H9 (cell line): ENCODE measurements at regions not wholly inside any gene's neighbourhood (a gene's known extent, or its start where the extent isn't known, plus 50 kb on each side); places are given as distances from the start of the nearest gene placed in this dataset.

Experiments used
- DNase-seq: peaks from one replicate; pipeline ENCODE4 v3.0.0-alpha.2; 2017
- H2AFZ ChIP-seq: one replicate; pipeline ENCODE4 v1.6.1; 2013; ENCODE audit warnings: mild to moderate bottlenecking, low read length, control low read depth, moderate library complexity
- H2AK5ac ChIP-seq: 2 replicates; pipeline ENCODE4 v1.6.1; 2013; ENCODE audit warnings: low read length, control low read depth, mixed read lengths; ENCODE audit not compliant: insufficient read length
- H2BK120ac ChIP-seq: one replicate; pipeline ENCODE4 v1.6.1; 2013; ENCODE audit warnings: low read depth, mild to moderate bottlenecking, low read length, control low read depth, inconsistent platforms; ENCODE audit not compliant: poor library complexity, severe bottlenecking
- H2BK12ac ChIP-seq: 2 replicates; pipeline ENCODE4 v1.6.1; 2013; ENCODE audit warnings: low read length, control low read depth, mixed read lengths, low read depth; ENCODE audit not compliant: insufficient read length
- H2BK15ac ChIP-seq: 2 replicates; pipeline ENCODE4 v1.6.1; 2013; ENCODE audit warnings: low read depth, low read length, control low read depth
- H2BK20ac ChIP-seq: one replicate; pipeline ENCODE4 v1.6.1; 2013; ENCODE audit warnings: low read depth, mild to moderate bottlenecking, low read length, control low read depth, inconsistent platforms; ENCODE audit not compliant: poor library complexity, severe bottlenecking
- H2BK5ac ChIP-seq: 2 replicates; pipeline ENCODE4 v1.6.1; 2013; ENCODE audit warnings: low read length, control low read depth, mixed read lengths; ENCODE audit not compliant: insufficient read length
- H3K14ac ChIP-seq: 2 replicates; pipeline ENCODE4 v1.6.1; 2013; ENCODE audit warnings: low read length, control low read depth; ENCODE audit not compliant: insufficient read depth
- H3K18ac ChIP-seq: 2 replicates; pipeline ENCODE4 v1.6.1; 2013; ENCODE audit warnings: low read depth, mild to moderate bottlenecking, mixed read lengths, low read length, control low read depth; ENCODE audit not compliant: insufficient read length
- H3K23ac ChIP-seq: 2 replicates; pipeline ENCODE4 v1.6.1; 2013; ENCODE audit warnings: low read length, control low read depth, mixed read lengths, low read depth; ENCODE audit not compliant: insufficient read length
- H3K23me2 ChIP-seq: 2 replicates; pipeline ENCODE4 v1.6.1; 2013; ENCODE audit warnings: low read depth, mild to moderate bottlenecking, mixed read lengths, low read length, control low read depth; ENCODE audit not compliant: insufficient read length, poor library complexity, severe bottlenecking
- H3K27ac ChIP-seq: 2 replicates; pipeline ENCODE4 v1.5.1; 2013; ENCODE audit warnings: low read length, control low read depth, mixed read lengths, low read depth; ENCODE audit not compliant: insufficient read length
- H3K27me3 ChIP-seq: 2 replicates; pipeline ENCODE4 v1.6.1; 2013; ENCODE audit warnings: low read length, control low read depth, inconsistent platforms; ENCODE audit not compliant: insufficient read depth
- H3K4ac ChIP-seq: 2 replicates; pipeline ENCODE4 v1.6.1; 2013; ENCODE audit warnings: low read depth, mild to moderate bottlenecking, control low read depth, inconsistent platforms, low read length, moderate library complexity
- H3K4me1 ChIP-seq: 2 replicates; pipeline ENCODE4 v1.6.1; 2013; ENCODE audit warnings: low read length, control low read depth, inconsistent platforms; ENCODE audit not compliant: insufficient read depth
- H3K4me2 ChIP-seq: 2 replicates; pipeline ENCODE4 v1.6.1; 2013; ENCODE audit warnings: low read length, control low read depth, mixed read lengths; ENCODE audit not compliant: insufficient read length, insufficient read depth
- H3K56ac ChIP-seq: 2 replicates; pipeline ENCODE4 v1.6.1; 2013; ENCODE audit warnings: low read depth, mild to moderate bottlenecking, mixed read lengths, low read length, control low read depth; ENCODE audit not compliant: insufficient read length
- H3K79me1 ChIP-seq: 2 replicates; pipeline ENCODE4 v1.6.1; 2013; ENCODE audit warnings: low read depth, mild to moderate bottlenecking, moderate library complexity, low read length, control low read depth, inconsistent platforms; ENCODE audit not compliant: insufficient read depth, poor library complexity, severe bottlenecking
- H3K79me2 ChIP-seq: 2 replicates; pipeline ENCODE4 v1.6.1; 2013; ENCODE audit warnings: low read length, control low read depth, inconsistent platforms; ENCODE audit not compliant: insufficient read depth
- H3K9ac ChIP-seq: 2 replicates; pipeline ENCODE4 v1.6.1; 2013; ENCODE audit warnings: low read length, control low read depth, mixed read lengths; ENCODE audit not compliant: insufficient read length; ENCODE audit errors: extremely low read depth
- H3K9me3 ChIP-seq: one replicate; pipeline ENCODE4 v1.6.1; 2013; ENCODE audit warnings: low read depth, low read length, inconsistent platforms; ENCODE audit not compliant: control insufficient read depth
- H3T11ph ChIP-seq: one replicate; pipeline ENCODE4 v1.6.1; 2013; ENCODE audit warnings: mild to moderate bottlenecking, low read length, control low read depth, inconsistent platforms
- H4K20me1 ChIP-seq: one replicate; pipeline ENCODE4 v1.6.1; 2013; ENCODE audit not compliant: control insufficient read depth, insufficient read length, insufficient read depth
- H4K5ac ChIP-seq: 2 replicates; pipeline ENCODE4 v1.6.1; 2013; ENCODE audit warnings: low read depth, mild to moderate bottlenecking, mixed read lengths, low read length, control low read depth; ENCODE audit not compliant: insufficient read length
- H4K8ac ChIP-seq: replicated peaks from 2 replicates; pipeline ENCODE4 v1.6.1; 2013; ENCODE audit warnings: low read length, control low read depth, mixed read lengths, low read depth; ENCODE audit not compliant: insufficient read length
- H4K91ac ChIP-seq: 2 replicates; pipeline ENCODE4 v1.6.1; 2013; ENCODE audit warnings: low read depth, mild to moderate bottlenecking, moderate library complexity, mixed read lengths, low read length, control low read depth; ENCODE audit not compliant: insufficient read length
- H3K27ac Mint-ChIP-seq, 3 experiments: 2 replicates in 2 of 3; 3 replicates in 1 of 3; pipeline ENCODE4 v1.8.0; 2020 to 2021; ENCODE audit warnings: mixed read lengths in 3 of 3, mild to moderate bottlenecking in 1 of 3, moderate library complexity in 1 of 3
- H3K27me3 Mint-ChIP-seq: 2 replicates; pipeline ENCODE4 v1.8.0; 2021; ENCODE audit warnings: low read depth, mild to moderate bottlenecking, moderate library complexity, mixed read lengths
- H3K36me3 Mint-ChIP-seq, 3 experiments: 2 replicates in 2 of 3; 3 replicates in 1 of 3; pipeline ENCODE4 v1.8.0; 2020 to 2021; ENCODE audit warnings: low read depth in 3 of 3, mixed read lengths in 3 of 3; ENCODE audit not compliant: insufficient read depth in 1 of 3
- H3K4me1 Mint-ChIP-seq, 2 experiments: 2 replicates each; pipeline ENCODE4 v1.8.0; 2020; ENCODE audit warnings: mixed read lengths in 2 of 2
- H3K4me3 Mint-ChIP-seq, 2 experiments: 2 replicates in 1 of 2; 3 replicates in 1 of 2; pipeline ENCODE4 v1.8.0; 2020 to 2021; ENCODE audit warnings: mild to moderate bottlenecking in 2 of 2, mixed read lengths in 2 of 2, moderate library complexity in 1 of 2
- H3K9me3 Mint-ChIP-seq, 2 experiments: 2 replicates in 1 of 2; 3 replicates in 1 of 2; pipeline ENCODE4 v1.8.0; 2020; ENCODE audit warnings: mild to moderate bottlenecking in 2 of 2, mixed read lengths in 2 of 2, moderate library complexity in 1 of 2
- WGBS: extraction: QIAGEN DNeasy Blood & Tissue Kit; methylation state at CpG from one replicate; pipeline ENCODE4 v1.1.7; 2013; ENCODE audit warnings: missing lambda C conversion rate, low lambda C conversion rate, mixed read lengths; ENCODE audit not compliant: insufficient read length; ENCODE audit errors: extremely low coverage; 5-methylcytosine and 5-hydroxymethylcytosine counted together
- TF ChIP-seq, protein P1 (sequence below): fragments of 200-600 bp; sonication (generic); conservative IDR thresholded peaks from 3 replicates; pipeline ENCODE4 v1.8.0; 2021; ENCODE audit warnings: antibody characterized with exemption, mild to moderate bottlenecking

- H3K56ac ChIP-seq, result no peak overlapping the region
- no peak overlapping the region for H2BK5ac ChIP-seq
- H3K79me2 ChIP-seq, result no peaks in the 10 kb centered on the region
- no peak overlapping the region for H3K4me2 ChIP-seq
- Mint-ChIP-seq H3K4me1 (peaks cover 3 to 9% of the 10 kb centered on the region in 2 experiments; a peak in 3 of 4 replicates), H3K27me3 (no peaks in the 10 kb centered on the region), H3K27ac (no peak overlapping the region), H3K4me3 (no peak overlapping the region), H3K9me3 (peaks cover 4 to 8% of the 10 kb centered on the region in 2 experiments; a peak in 3 of 5 replicates), H3K36me3 (peaks cover 0 to 3% (median 0%) of the 10 kb centered on the region in 3 experiments; a peak in 3 of 7 replicates)
- no peak overlapping the region for H3K18ac ChIP-seq
- DNase-seq, result no peak
- no peaks in the 10 kb centered on the region for H4K20me1 ChIP-seq
- no peaks in the 10 kb centered on the region for H3K9me3 ChIP-seq
- H3K27ac ChIP-seq, result no peak overlapping the region
- no peak overlapping the region for H3K23ac ChIP-seq
- H2AK5ac ChIP-seq, result no peak overlapping the region
- no peak overlapping the region for H2BK20ac ChIP-seq
- H3T11ph ChIP-seq, result no peak overlapping the region
- H3K9ac ChIP-seq, result no peak overlapping the region
- H4K91ac ChIP-seq, result no peak overlapping the region
- H2AFZ ChIP-seq, result no peak overlapping the region
- no peak overlapping the region for H4K5ac ChIP-seq
- H3K4me1 ChIP-seq, result no peaks in the 10 kb centered on the region; the same call in 1 of the 2 replicates
- H3K79me1 ChIP-seq, result no peaks in the 10 kb centered on the region
- H2BK15ac ChIP-seq, result no peak overlapping the region
- H3K23me2 ChIP-seq, result no peaks in the 10 kb centered on the region
- H2BK120ac ChIP-seq, result no peak overlapping the region
- no peaks in the 10 kb centered on the region for H3K27me3 ChIP-seq
- H3K4ac ChIP-seq, result no peak overlapping the region
- WGBS, result no CpG with 5 or more reads among the region's 4 CpGs
- no peak overlapping the region for H4K8ac ChIP-seq
- no peak overlapping the region for H2BK12ac ChIP-seq
- TF ChIP-seq, protein P1, sequence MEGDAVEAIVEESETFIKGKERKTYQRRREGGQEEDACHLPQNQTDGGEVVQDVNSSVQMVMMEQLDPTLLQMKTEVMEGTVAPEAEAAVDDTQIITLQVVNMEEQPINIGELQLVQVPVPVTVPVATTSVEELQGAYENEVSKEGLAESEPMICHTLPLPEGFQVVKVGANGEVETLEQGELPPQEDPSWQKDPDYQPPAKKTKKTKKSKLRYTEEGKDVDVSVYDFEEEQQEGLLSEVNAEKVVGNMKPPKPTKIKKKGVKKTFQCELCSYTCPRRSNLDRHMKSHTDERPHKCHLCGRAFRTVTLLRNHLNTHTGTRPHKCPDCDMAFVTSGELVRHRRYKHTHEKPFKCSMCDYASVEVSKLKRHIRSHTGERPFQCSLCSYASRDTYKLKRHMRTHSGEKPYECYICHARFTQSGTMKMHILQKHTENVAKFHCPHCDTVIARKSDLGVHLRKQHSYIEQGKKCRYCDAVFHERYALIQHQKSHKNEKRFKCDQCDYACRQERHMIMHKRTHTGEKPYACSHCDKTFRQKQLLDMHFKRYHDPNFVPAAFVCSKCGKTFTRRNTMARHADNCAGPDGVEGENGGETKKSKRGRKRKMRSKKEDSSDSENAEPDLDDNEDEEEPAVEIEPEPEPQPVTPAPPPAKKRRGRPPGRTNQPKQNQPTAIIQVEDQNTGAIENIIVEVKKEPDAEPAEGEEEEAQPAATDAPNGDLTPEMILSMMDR, result no peak
- H3K14ac ChIP-seq, result no peak overlapping the region
Measured at GRCh38 chr12:68479261-68479895, 131.3 kb upstream of the RAP1B start.
